ENCODE measurements at regions not wholly inside any gene's neighbourhood (a gene's known extent, or its start where the extent isn't known, plus 50 kb on each side); places are given as distances from the start of the nearest gene placed in this dataset.

DNA sequence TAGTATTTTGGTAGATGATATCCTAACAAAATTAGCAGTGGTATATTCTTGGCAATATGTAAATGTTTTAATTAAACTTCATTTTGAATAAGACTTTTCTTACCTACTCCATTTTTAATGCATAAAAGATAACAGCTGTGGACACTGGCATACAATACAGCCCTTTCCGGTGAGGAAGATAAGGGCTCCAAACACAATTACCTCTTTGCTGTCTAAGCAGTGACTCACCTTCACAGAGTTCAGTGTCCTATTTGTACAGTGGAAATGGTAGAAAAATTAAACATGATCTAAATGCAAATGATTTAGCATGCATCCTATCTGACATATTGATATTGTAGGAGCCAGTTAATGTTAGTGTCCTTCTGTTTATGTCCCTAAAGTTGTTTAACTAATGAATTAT lies 969.4 kb downstream of the PLOD2 start:
- TF ChIP-seq POLR2A (IDR thresholded peaks at IDR 0.05) = no peak
- TF ChIP-seq, protein P1, sequence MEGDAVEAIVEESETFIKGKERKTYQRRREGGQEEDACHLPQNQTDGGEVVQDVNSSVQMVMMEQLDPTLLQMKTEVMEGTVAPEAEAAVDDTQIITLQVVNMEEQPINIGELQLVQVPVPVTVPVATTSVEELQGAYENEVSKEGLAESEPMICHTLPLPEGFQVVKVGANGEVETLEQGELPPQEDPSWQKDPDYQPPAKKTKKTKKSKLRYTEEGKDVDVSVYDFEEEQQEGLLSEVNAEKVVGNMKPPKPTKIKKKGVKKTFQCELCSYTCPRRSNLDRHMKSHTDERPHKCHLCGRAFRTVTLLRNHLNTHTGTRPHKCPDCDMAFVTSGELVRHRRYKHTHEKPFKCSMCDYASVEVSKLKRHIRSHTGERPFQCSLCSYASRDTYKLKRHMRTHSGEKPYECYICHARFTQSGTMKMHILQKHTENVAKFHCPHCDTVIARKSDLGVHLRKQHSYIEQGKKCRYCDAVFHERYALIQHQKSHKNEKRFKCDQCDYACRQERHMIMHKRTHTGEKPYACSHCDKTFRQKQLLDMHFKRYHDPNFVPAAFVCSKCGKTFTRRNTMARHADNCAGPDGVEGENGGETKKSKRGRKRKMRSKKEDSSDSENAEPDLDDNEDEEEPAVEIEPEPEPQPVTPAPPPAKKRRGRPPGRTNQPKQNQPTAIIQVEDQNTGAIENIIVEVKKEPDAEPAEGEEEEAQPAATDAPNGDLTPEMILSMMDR (IDR thresholded peaks at IDR 0.05) = no peak
